Fibroblast of pulmonary artery (primary cell): ENCODE measurements at regions not wholly inside any gene's neighbourhood (a gene's known extent, or its start where the extent isn't known, plus 50 kb on each side); places are given as distances from the start of the nearest gene placed in this dataset.

Experiments
- DNase-seq: peaks from one replicate; pipeline ENCODE4 v3.0.0-alpha.2; 2010; ENCODE audit warnings: low read depth
- H3K4me3 ChIP-seq: replicated peaks from 2 replicates; pipeline ENCODE4 v1.5.1; 2011; ENCODE audit warnings: low read depth, mild to moderate bottlenecking, control low read depth, low read length, moderate library complexity
- CTCF ChIP-seq: IDR thresholded peaks from 2 replicates; pipeline ENCODE4 v1.5.1; 2011; ENCODE audit warnings: mild to moderate bottlenecking, control low read depth, low read length, inconsistent platforms; ENCODE audit errors: missing control alignments

- DNase-seq: no peak
- TF ChIP-seq CTCF: no peak
- H3K4me3 ChIP-seq: no peak overlapping the region
Measured at GRCh38 chr11:90884181-90884580, 661.3 kb upstream of the CHORDC1 start.

GRCh38 chr11:90874986-90875385, 652.1 kb upstream of the CHORDC1 start:
- H3K4me3 ChIP-seq: no peak overlapping the region
- no peak for TF ChIP-seq CTCF
- DNase-seq: no peak

GRCh38 chr11:90874281-90874680, 651.4 kb upstream of the CHORDC1 start:
- no peak for TF ChIP-seq CTCF
- no peak for DNase-seq
- no peak overlapping the region for H3K4me3 ChIP-seq

- no peak overlapping the region for H3K4me3 ChIP-seq
- no peak for TF ChIP-seq CTCF
- no peak for DNase-seq
Measured at GRCh38 chr11:90867416-90867815, 644.6 kb upstream of the CHORDC1 start.

- DNase-seq: no peak
- TF ChIP-seq CTCF: no peak
- H3K4me3 ChIP-seq: no peak overlapping the region
Measured at GRCh38 chr11:90856790-90857189, 633.9 kb upstream of the CHORDC1 start.

- no peak for TF ChIP-seq CTCF
- no peak for DNase-seq
- no peak overlapping the region for H3K4me3 ChIP-seq
Measured at GRCh38 chr11:90855531-90855930, 632.7 kb upstream of the CHORDC1 start.

- H3K4me3 ChIP-seq: no peak overlapping the region
- TF ChIP-seq CTCF: no peak
- no peak for DNase-seq
Measured at GRCh38 chr11:90851196-90851595, 628.3 kb upstream of the CHORDC1 start.
